ENCODE measurements at regions not wholly inside any gene's neighbourhood (a gene's known extent, or its start where the extent isn't known, plus 50 kb on each side); places are given as distances from the start of the nearest gene placed in this dataset.

DNA sequence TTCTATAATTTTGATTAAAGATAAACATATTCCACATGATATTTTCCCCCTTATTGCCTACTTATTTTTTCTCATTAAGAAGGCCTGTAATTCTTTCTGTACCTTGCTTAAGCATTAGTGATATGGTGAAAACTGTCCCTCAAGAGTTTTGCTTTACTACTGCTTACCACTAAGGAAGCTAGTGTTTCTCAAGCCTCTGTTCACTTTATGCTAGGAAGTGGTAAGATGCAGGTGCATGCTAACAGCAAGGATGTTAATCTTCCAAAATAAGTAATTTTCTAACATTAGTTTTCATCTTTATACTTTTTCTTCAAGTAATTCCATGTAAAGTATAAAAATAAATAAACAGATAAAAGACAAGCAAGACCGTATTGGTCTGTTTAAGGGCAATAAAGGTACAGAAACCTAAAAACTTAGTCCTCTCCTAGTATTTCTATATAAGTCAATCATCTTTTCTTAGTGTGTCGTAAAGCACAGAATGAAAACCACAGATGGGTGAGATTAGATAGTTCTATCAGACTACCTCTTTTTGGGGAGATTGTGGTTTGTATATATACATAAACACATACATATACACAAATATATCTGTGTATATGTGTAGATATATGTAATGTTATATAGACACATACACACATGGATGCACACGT lies 731.0 kb upstream of the CNTN5 start:
- Mint-ChIP-seq H3K36me3 (ENCODE audit: insufficient read depth in 1 of 3, low read depth in 3 of 3) (no peaks in the 10 kb centered on the region), H3K4me3 (no peak overlapping the region), H3K27ac (no peak overlapping the region), H3K4me1 (no peaks in the 10 kb centered on the region; a peak in 1 of 4 replicates), H3K9me3 (no peaks in the 10 kb centered on the region), H3K27me3 (ENCODE audit: low read depth) (no peaks in the 10 kb centered on the region)
- Histone ChIP-seq H2BK20ac (ENCODE audit: low read depth, low read length, poor library complexity, severe bottlenecking) (no peak overlapping the region), H3K79me1 (ENCODE audit: insufficient read depth, low read depth, low read length, poor library complexity, severe bottlenecking) (no peaks in the 10 kb centered on the region), H2BK12ac (ENCODE audit: insufficient read length, low read depth, low read length) (no peak overlapping the region), H3K4me2 (ENCODE audit: insufficient read depth, insufficient read length, low read length) (no peak overlapping the region), H3K23ac (ENCODE audit: insufficient read length, low read depth, low read length) (no peak overlapping the region), H2AFZ (ENCODE audit: low read length) (no peak overlapping the region), H4K20me1 (ENCODE audit: control insufficient read depth, insufficient read depth, insufficient read length) (no peaks in the 10 kb centered on the region), H3K14ac (ENCODE audit: insufficient read depth, low read length) (no peak overlapping the region), H3K4me1 (ENCODE audit: insufficient read depth, low read length) (no peaks in the 10 kb centered on the region), H4K8ac (replicated peaks; ENCODE audit: insufficient read length, low read depth, low read length) (no peak overlapping the region), H3K18ac (ENCODE audit: insufficient read length, low read depth, low read length) (no peak overlapping the region), H2BK5ac (ENCODE audit: insufficient read length, low read length) (no peak overlapping the region), H3K23me2 (ENCODE audit: insufficient read length, low read depth, low read length, poor library complexity, severe bottlenecking) (no peaks in the 10 kb centered on the region), H3T11ph (ENCODE audit: low read length) (no peak overlapping the region), H3K56ac (ENCODE audit: insufficient read length, low read depth, low read length) (no peak overlapping the region), H3K27ac (ENCODE audit: insufficient read length, low read depth, low read length) (no peak overlapping the region), H2AK5ac (ENCODE audit: insufficient read length, low read length) (no peak overlapping the region), H3K9ac (ENCODE audit: extremely low read depth, insufficient read length, low read length) (no peak overlapping the region), H3K27me3 (ENCODE audit: insufficient read depth, low read length) (no peaks in the 10 kb centered on the region), H3K4ac (ENCODE audit: low read depth, low read length) (no peak overlapping the region), H3K79me2 (ENCODE audit: insufficient read depth, low read length) (no peaks in the 10 kb centered on the region), H2BK120ac (ENCODE audit: low read depth, low read length, poor library complexity, severe bottlenecking) (no peak overlapping the region), H4K5ac (ENCODE audit: insufficient read length, low read depth, low read length) (no peak overlapping the region), H3K9me3 (ENCODE audit: control insufficient read depth, low read depth, low read length) (no peaks in the 10 kb centered on the region), H2BK15ac (ENCODE audit: low read depth, low read length) (no peak overlapping the region), H4K91ac (ENCODE audit: insufficient read length, low read depth, low read length) (no peak overlapping the region)
- no CpG with 5 or more reads among the region's 3 CpGs for WGBS (ENCODE audit: extremely low coverage, insufficient read length, low lambda C conversion rate)
- TF ChIP-seq, protein P1, sequence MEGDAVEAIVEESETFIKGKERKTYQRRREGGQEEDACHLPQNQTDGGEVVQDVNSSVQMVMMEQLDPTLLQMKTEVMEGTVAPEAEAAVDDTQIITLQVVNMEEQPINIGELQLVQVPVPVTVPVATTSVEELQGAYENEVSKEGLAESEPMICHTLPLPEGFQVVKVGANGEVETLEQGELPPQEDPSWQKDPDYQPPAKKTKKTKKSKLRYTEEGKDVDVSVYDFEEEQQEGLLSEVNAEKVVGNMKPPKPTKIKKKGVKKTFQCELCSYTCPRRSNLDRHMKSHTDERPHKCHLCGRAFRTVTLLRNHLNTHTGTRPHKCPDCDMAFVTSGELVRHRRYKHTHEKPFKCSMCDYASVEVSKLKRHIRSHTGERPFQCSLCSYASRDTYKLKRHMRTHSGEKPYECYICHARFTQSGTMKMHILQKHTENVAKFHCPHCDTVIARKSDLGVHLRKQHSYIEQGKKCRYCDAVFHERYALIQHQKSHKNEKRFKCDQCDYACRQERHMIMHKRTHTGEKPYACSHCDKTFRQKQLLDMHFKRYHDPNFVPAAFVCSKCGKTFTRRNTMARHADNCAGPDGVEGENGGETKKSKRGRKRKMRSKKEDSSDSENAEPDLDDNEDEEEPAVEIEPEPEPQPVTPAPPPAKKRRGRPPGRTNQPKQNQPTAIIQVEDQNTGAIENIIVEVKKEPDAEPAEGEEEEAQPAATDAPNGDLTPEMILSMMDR (conservative IDR thresholded peaks at IDR 0.05), result no peak
- no peak for DNase-seq
